ENCODE measurements at regions not wholly inside any gene's neighbourhood (a gene's known extent, or its start where the extent isn't known, plus 50 kb on each side); places are given as distances from the start of the nearest gene placed in this dataset.

- no peak for DNase-seq (ENCODE audit: low spot score)
Observed at GRCh38 chr13:44022196-44022595, 142.5 kb downstream of the LACC1 start.

DNA sequence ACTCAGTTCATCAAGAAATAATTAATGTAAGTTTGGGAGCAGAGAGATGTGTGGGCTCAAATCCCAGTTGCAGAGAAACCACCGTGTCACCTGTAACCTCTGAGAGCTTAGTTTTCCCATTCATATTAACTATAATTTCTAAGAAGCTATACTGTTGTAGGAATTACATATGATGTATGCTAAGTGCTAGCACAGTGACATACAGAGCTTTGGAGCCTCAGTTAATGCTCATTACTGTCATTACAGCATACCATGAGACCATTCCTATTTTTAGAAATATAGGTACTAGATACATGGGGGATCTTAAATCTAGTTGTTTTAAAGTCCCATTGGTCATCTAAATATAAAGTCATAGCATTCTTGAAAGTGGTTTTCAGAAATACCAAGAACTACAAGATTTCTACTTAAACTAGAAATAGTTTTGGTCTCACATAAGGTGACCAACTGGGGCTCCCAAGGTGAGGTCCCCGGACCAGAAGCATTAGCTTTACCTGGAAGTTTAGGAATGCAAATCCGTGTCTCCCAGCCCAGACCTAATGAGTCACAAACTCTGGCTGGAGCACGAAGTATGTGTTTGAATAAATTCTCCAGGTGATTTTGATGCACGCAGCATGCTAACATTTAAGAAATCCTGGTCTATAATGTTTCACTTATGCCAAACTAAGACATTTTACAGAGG lies 144.6 kb downstream of the LACC1 start:
- DNase-seq (ENCODE audit: low spot score): no peak

DNA sequence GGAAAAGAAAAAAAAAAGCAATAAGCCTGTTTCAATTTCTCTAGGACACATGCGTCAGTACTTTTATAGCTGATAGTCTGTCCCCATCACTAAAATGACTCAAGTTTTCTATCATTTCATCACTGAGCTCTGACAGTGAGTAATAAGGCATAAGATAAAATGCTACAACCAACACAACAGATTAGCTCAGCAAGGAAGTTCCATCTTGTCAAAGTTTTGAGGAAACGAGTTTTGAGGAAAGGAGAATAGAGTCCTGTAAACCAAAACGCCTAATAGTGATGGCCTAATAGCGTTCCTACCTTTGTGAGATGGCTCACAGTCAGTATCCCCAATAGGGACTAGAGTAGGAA lies 145.1 kb downstream of the LACC1 start:
- no peak for DNase-seq (ENCODE audit: low spot score)

- DNase-seq (ENCODE audit: low spot score): no peak
Observed at GRCh38 chr13:44026194-44026593, 146.5 kb downstream of the LACC1 start.

DNA sequence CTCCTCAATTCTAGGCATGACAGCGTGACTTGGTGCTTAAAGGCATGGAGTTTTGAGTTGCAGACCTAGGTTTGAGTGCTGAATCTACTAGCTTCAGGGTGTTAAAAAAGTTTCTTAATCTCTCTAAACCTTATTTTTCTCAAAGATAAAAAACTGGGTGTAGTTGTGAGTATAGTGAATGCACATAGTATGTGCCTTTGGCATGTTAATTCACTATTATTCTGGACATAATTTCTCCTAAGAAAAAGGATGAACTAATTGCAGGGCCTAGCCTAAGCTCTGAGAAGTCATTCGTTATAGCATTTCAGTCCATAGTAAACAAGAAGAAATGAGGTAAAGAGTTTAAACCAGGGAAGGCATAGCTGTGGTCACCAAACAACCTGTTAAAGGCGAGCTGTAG lies 149.0 kb downstream of the LACC1 start:
- no peak for DNase-seq (ENCODE audit: low spot score)

DNA sequence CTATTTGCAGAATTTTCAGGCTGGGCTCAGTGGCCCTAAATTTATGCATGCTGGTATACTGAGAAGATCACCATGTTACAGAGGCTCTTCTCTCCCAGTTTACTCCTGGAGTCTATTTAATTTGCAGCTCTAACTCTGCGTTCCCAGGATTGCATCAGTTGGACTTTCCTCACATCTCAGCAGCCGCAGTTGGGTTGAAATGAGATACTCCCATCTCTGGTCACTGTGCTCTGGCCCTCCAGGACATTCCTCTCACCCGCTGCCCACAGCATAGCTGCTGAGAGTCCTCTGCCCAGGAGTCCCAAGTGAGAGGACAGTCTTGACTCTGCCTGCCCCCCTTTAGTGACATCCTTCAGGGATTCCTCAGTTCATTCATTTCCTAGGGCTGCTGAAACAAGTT lies 150.9 kb downstream of the LACC1 start:
- DNase-seq (ENCODE audit: low spot score): no peak

DNA sequence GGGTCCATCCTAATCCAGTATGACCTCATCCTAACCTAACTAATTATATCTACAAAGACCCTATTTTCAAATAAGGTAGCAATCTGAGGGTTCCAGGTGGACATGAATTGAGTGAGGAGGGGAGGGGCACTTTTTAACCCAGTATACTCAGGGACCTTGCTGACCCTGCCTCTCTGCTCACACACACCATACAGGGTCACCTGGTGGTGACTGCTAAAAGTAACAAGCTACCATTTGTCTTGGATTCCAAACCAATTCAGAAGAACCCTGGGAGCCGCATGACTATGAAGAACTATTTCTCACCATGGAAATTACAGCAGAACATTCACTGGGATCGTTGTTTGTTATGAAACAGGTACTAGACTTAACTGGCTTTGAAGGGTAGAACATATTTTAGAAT lies 151.9 kb downstream of the LACC1 start:
- no peak for DNase-seq (ENCODE audit: low spot score)

DNA sequence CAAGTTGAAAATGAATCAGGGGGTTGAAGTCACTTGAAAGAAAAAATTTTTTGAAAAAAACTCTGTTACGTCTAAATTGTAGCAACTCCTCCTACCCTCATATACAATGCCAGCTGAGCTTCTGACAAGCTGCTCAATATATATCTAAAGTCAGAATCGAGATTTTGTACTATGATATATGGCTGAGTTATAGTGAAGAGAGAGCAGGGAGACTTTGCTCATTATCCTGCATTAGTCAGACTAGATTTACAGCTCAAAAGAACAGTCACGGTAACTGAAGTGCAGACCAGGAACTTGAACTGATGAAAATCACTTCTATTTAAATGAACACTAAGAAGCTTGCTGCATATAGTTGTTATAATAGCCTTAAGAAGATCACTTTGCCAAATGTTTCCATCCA lies 153.1 kb downstream of the LACC1 start:
- DNase-seq (ENCODE audit: low spot score): no peak

DNA sequence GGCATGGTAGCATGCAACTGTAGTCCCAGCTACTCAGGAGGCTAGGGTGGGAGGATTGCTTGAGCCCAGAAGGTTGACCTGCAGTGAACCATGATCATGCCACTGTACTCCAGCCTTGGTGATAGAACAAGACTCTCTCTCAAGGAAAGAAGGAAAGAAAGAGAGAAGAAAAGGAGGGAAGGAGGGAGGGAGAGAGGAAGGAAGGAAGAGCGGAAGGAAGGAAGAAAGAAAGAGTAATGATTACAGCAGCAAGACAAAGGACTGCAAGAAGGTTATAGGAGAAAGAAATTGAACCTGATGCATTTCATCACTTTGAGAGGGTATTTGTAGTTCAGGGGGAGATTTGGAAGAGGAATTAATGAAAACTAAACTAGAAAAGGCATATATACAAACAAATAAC lies 155.7 kb downstream of the LACC1 start:
- no peak for DNase-seq (ENCODE audit: low spot score)

DNA sequence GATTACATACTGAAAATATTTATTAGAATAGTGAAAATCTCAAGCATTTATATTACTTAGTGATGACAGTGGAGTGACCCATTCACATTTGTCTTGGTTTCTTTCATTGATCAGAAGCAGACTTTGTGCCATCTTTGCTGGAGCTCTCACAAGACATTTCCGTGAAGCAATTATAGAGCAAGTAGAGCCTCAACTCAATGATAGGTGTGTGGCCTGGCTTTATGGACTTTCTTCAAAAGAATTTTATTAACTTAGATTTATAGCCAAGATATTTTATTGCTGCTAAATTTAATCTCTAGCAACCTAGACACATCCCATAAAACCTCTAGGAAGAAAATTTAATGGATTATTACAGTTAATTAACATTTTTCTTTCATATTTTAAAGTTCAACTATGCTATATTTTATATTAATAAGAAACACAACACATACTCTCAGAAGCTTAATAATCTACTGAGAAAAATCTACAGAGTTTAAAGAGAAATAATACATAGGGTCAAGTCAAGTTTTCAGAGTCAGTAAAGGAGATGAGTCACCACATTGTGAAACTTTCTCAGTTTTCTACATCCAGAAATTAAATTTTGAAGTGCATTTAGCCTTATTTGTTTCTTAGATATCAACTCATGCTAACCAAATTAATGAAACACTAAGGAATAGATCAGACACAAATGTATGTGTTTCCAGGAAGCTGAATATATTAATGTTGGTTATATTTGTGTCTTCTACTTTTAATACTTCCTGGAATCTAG lies 160.5 kb downstream of the LACC1 start:
- no peak for DNase-seq (ENCODE audit: low spot score)

- DNase-seq (ENCODE audit: low spot score): no peak
Observed at GRCh38 chr13:44040818-44041100, 161.1 kb downstream of the LACC1 start.

- peak; percentile 25 for DNase-seq (ENCODE audit: low spot score)
Observed at GRCh38 chr13:44044547-44045179, 165.0 kb downstream of the LACC1 start.

DNA sequence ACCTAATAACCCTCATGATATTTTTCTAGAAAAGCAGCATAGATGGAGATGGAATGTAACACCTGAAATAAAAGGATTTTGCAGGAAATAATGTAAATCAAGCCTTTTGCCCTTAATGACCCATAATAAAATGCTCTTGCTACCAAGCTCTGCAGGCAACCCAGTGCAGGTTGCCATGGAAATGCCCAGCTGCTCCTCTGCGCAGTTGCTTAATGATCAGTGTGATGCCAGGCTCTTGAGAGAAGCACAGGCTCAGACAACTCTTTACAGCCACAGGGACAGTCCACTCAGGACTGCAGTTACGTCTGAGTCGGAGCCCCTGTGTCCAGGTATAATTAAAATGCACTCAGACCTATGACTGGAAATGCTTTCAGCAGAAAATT lies 165.5 kb downstream of the LACC1 start:
- DNase-seq (ENCODE audit: low spot score): peak; percentile 24

DNA sequence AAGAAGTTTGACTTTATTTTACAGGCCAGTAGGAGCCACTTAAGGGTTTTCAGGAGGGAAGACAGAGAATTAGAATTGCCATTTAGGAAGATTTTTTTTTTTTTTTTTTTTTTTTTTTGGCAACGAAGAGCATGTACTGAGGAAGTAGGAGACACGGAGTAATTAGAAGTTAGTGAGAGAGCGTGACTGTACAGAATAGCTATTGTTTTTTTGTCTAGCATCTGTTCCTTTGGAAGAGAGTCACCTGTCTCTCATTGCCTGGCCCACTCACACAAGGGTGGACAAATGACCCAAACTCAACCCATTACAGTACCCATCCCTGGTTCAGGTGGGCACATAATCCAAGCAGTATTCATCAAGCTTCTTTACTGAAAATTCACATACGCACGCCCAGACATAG lies 166.7 kb downstream of the LACC1 start:
- DNase-seq (ENCODE audit: low spot score): no peak

DNA sequence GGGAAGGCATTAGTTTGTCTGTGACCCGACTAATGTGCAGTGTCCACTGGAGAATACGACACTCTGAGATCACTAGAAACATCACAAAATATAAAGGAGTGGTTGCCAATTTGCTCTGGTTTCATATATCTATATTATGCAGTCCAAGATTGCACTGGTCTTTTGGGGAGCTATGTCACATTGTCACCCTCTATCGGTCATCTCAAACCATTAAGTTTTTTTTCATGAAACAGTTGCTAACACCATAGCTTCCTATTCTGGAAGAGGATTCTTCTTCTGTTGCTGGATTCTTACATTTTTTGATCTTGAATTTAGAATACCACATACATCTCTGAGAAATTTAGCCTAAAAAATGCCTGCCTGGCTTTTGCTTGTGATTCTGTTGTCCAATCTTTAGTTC lies 168.6 kb downstream of the LACC1 start:
- DNase-seq (ENCODE audit: low spot score): no peak

DNA sequence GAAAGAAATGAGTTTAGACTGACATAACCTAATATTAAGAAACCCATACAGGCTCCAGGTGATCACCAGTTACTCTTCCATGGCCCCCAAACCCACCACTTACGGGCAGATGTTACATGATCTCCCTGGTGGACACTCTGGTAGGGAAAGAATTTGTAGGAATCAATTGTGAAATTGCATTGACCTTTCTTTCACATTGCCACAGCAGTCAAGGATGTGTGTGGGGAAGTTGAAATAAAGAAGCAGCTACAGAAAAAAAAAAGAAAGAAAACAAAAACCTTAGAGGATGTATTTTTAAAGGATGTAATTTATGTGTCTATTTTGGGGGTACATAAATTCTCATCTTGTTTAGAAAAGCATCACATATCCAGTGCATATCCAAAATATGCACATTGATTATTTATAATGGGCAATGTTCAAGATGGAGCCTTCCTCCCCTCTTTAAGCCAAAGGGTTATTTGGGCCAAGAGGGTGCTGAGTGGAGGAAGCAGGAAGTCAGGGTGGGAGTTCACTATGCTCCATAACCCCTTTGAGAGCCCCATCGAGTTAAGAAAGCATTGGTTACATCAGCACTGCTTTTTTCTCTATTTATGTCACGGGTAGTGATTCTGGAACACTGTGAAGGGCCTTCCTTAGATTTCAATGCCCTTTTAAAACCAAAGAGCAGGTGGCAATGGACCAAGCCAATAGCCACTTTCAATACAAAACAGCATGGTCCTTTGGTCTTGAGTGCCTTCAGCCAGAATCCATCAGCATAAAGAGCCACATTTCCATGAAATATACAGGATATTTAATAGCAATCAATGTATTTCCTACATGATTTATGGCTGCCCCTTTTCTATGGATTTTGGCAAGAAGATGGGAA lies 169.6 kb downstream of the LACC1 start:
- DNase-seq (ENCODE audit: low spot score): no peak

DNA sequence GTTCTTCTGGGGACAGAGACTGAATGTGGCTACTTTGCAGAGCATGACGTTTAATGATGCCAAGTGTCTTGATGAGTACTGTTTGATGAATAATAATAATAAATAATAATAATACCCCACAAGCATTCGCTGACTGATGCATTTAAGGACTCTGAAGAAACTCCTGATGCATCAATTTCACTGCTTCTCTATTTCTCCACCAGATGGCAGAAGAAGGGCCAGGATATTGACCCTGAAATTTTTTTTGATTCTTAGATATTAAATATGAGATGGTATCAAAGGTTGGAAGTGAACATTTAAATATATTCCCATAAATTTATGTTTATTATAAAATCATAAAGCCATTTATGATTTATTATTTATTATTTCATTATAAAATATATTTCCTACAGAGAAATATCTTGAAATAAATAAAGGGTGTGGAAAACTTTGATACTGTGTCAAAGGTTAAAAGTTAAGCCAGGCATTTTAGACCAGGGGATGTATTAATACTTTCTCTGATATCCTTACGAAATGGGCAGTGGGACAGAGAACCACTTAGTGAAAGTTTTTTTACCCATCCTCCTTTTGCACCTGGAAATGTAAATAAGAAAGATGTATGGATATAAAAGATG lies 170.9 kb downstream of the LACC1 start:
- peak; percentile 72 for DNase-seq (ENCODE audit: low spot score)

GRCh38 chr13:44051405-44051804 lies 171.7 kb downstream of the LACC1 start:
- DNase-seq (ENCODE audit: low spot score): no peak

- DNase-seq (ENCODE audit: low spot score): no peak
Observed at GRCh38 chr13:44051918-44052675, 172.4 kb downstream of the LACC1 start.

GRCh38 chr13:44052780-44053184 lies 173.1 kb downstream of the LACC1 start:
- DNase-seq (ENCODE audit: low spot score): no peak

- DNase-seq (ENCODE audit: low spot score): no peak
Observed at GRCh38 chr13:44053208-44053607, 173.5 kb downstream of the LACC1 start.

GRCh38 chr13:44054525-44054924 lies 174.8 kb downstream of the LACC1 start:
- no peak for DNase-seq (ENCODE audit: low spot score)

Data from pons (tissue), 1 donor.